ENCODE measurements at regions not wholly inside any gene's neighbourhood (a gene's known extent, or its start where the extent isn't known, plus 50 kb on each side); places are given as distances from the start of the nearest gene placed in this dataset.

DNA sequence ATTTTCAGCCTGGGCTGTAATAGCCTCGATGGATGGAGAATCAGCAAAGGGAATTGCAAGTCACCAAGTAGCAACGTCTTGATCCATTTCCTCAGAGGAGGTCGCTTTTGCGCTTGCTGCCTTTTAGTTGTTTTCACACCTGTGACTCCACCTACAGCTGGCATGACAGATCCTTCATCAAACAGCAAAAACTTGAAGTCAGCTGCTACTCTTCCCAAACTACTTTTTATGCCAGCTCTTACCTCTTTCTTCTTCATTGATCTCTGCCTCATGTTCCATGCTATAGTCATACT is 107.7 kb downstream of the MAT2B start:
- intact Hi-C loops (cut with DNase I) = no loop called here
- H3K4me1 ChIP-seq (replicated peaks in 1 of 2) = no peaks in the 10 kb centered on the region
- no peak overlapping the region for H3K27ac ChIP-seq
- no peak overlapping the region for H3K4me3 ChIP-seq
- H3K9me3 ChIP-seq (replicated peaks in 1 of 3) = no peaks in the 10 kb centered on the region
- DNase-seq = no peak
- H3K27me3 ChIP-seq = no peaks in the 10 kb centered on the region
- TF ChIP-seq, protein P1, sequence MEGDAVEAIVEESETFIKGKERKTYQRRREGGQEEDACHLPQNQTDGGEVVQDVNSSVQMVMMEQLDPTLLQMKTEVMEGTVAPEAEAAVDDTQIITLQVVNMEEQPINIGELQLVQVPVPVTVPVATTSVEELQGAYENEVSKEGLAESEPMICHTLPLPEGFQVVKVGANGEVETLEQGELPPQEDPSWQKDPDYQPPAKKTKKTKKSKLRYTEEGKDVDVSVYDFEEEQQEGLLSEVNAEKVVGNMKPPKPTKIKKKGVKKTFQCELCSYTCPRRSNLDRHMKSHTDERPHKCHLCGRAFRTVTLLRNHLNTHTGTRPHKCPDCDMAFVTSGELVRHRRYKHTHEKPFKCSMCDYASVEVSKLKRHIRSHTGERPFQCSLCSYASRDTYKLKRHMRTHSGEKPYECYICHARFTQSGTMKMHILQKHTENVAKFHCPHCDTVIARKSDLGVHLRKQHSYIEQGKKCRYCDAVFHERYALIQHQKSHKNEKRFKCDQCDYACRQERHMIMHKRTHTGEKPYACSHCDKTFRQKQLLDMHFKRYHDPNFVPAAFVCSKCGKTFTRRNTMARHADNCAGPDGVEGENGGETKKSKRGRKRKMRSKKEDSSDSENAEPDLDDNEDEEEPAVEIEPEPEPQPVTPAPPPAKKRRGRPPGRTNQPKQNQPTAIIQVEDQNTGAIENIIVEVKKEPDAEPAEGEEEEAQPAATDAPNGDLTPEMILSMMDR (IDR thresholded peaks at IDR 0.05) = no peak
- no peak for TF ChIP-seq POLR2A (IDR thresholded peaks at IDR 0.05)
- H3K36me3 ChIP-seq (replicated peaks in 1 of 2) = no peaks in the 10 kb centered on the region
- 39 to 54% (median 46%) methylated on average over 4 of the region's 4 CpGs for WGBS, 4 donors

DNA sequence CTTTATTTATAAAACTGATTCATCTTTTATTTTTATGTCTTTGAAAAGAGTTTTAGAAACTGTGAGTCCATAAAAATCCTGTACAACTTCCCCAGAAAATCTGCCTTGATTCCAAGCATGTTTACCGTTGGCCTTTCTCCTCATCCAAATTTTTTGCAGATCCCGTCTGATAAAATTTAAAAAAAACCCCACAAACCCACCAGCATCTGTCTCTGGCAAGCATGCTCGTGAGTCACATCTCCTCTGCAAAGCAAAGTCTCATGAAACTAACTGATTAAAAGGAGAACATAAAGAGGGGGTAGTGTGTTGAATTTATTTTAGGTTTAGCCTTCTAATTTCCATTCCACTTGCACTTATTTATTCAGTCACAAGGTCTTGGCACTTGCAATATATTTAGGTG is 109.4 kb downstream of the MAT2B start:
- no peak for DNase-seq
- TF ChIP-seq POLR2A (IDR thresholded peaks at IDR 0.05) = no peak
- TF ChIP-seq, protein P1 (IDR thresholded peaks at IDR 0.05) = no peak
- no peak overlapping the region for H3K27ac ChIP-seq
- no peaks in the 10 kb centered on the region for H3K9me3 ChIP-seq (replicated peaks in 1 of 3)
- 29 to 51% (median 40%) methylated on average over 3 of the region's 3 CpGs for WGBS, 4 donors
- H3K36me3 ChIP-seq (replicated peaks in 1 of 2) = no peaks in the 10 kb centered on the region
- H3K4me3 ChIP-seq = no peak overlapping the region
- intact Hi-C loops (cut with DNase I) = no loop called here
- no peaks in the 10 kb centered on the region for H3K27me3 ChIP-seq
- H3K4me1 ChIP-seq (replicated peaks in 1 of 2) = no peaks in the 10 kb centered on the region

DNA sequence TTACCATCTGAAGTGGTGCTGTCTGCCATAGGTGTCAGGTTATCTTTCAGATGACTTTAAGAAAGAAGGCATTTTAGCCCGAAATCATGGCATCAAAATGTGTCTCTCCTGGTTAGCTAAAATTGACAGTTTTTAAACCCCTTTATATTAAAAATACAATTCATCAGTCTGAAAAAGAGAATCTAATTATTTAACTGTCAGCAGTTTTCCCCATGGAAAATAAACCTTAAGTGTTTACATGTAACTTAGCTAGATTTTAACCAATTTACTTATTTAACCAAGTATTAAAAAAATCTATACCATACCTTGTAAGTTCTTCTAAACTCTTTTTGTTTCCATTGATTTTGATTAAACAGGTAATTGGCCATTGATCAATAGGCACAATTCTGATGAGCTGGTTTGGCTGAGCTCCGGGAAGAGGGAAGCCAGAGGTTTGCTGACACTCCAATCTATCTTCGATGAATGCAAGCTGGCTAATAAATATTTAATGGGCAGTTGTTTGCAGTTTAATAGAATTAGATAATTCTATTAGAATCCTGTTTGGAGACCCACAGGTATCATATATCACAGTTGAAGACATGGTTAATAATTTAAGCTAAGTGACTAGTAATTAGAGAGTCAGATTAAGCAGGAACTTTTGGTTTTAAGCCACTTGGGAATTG is 114.0 kb downstream of the MAT2B start:
- DNase-seq = no peak
- Histone ChIP-seq H3K27ac (no peak overlapping the region), H3K4me3 (no peak overlapping the region), H3K4me1 (replicated peaks in 1 of 2) (no peaks in the 10 kb centered on the region), H3K27me3 (no peaks in the 10 kb centered on the region), H3K36me3 (replicated peaks in 1 of 2) (no peaks in the 10 kb centered on the region), H3K9me3 (replicated peaks in 1 of 3) (no peaks in the 10 kb centered on the region)
- intact Hi-C loops (cut with DNase I) = no loop called here
- WGBS, 4 donors = 81 to 92% (median 84%) methylated on average over 3 of the region's 3 CpGs
- TF ChIP-seq POLR2A (IDR thresholded peaks at IDR 0.05) = no peak
- TF ChIP-seq, protein P1 (IDR thresholded peaks at IDR 0.05) = no peak

DNA sequence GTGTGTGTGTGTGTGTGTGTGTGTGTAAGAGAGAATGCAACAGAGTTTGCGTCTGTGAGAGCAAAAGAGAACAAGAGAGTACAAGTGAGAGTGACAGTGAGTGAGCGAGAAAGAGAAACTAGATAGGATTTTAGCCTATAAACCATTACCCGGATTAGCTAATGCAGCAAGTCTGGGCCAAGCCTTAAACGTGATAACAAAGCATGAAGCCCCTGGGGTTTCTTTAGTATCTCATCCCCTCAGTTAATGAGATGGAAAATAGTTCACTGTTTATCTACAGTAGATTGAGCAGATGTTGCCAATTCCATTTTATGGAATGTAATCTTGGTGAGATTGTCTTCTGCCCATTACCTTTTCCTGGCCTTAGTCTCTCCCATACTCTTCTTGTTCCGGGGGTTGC is 114.5 kb downstream of the MAT2B start:
- WGBS, 4 donors = 69 to 88% (median 77%) methylated on average over 5 of the region's 5 CpGs
- no peak for DNase-seq
- Histone ChIP-seq H3K4me1 (replicated peaks in 1 of 2) (no peaks in the 10 kb centered on the region), H3K36me3 (replicated peaks in 1 of 2) (no peaks in the 10 kb centered on the region), H3K9me3 (replicated peaks in 1 of 3) (no peaks in the 10 kb centered on the region), H3K4me3 (no peak overlapping the region), H3K27ac (no peak overlapping the region), H3K27me3 (no peaks in the 10 kb centered on the region)
- intact Hi-C loops (cut with DNase I) = no loop called here
- TF ChIP-seq, protein P1 (IDR thresholded peaks at IDR 0.05) = no peak
- no peak for TF ChIP-seq POLR2A (IDR thresholded peaks at IDR 0.05)
